T-helper 1 cell (primary cell): ENCODE measurements at regions not wholly inside any gene's neighbourhood (a gene's known extent, or its start where the extent isn't known, plus 50 kb on each side); places are given as distances from the start of the nearest gene placed in this dataset.

Experiments
- DNase-seq, 5 donors: peaks; one replicate each; pipeline ENCODE4 v3.0.0-alpha.2; 2012 to 2020

- DNase-seq = no peak
These were observed 134.7 kb upstream of the TCERG1L start for GRCh38 chr10:131446171-131446570.

- DNase-seq = no peak
These were observed 136.7 kb upstream of the TCERG1L start for GRCh38 chr10:131448171-131448570.

- DNase-seq = no peak
These were observed 137.4 kb upstream of the TCERG1L start for GRCh38 chr10:131448883-131449282.

DNA sequence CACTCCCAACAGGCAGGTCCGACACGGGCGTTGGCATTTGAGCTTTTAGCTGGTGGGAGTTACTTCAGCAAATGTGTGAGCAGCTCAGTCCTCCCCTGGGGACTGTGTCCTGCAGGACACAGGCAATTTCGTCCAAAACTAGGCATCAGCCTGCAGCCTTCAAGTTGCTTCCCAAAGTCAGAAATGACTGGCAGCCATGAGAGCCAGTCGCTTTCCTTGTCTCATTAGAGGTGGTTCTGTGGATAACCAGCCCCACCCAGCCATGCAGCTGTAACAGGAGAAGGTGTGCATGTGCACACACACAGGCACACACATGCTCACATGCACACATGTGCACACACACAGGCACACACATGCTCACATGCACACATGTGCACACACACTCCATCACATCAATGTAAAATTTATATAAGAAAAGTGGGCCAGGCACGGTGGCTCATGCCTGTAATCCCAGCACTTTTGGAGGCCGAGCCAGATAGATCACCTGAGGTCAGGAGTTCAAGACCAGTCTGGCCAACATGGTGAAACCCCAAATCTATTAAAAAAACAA lies 138.8 kb upstream of the TCERG1L start:
- DNase-seq = no peak

DNA sequence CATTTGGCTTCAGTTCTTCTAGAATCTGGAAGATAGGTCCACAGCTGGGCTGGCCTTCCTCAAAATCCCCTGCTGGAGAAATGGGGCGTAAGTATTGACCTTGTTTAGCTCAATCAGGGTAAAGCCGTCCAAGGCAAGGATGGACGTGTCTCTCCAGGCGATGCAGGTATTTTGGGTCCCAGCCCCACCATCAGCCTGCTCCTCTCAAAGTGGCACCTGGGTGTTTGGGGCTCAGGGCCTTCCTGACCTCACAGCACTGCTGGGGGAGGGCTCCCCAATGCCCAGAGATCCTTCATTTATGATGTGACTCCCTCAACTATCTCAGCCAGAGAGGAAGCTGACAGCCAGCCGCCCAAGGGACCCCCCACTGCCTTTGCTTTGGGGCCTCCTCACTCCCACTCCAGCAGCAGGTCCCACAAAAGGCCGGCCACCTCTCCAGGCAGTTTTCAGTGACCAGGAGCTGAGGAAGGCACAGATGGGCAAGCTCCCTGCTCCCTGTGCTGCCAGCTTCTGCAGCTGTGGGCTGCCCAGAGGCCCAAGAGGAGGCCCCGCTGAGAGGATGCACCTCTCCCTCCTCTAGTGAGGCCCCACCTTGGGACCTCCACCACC lies 140.0 kb upstream of the TCERG1L start:
- DNase-seq = no peak

DNA sequence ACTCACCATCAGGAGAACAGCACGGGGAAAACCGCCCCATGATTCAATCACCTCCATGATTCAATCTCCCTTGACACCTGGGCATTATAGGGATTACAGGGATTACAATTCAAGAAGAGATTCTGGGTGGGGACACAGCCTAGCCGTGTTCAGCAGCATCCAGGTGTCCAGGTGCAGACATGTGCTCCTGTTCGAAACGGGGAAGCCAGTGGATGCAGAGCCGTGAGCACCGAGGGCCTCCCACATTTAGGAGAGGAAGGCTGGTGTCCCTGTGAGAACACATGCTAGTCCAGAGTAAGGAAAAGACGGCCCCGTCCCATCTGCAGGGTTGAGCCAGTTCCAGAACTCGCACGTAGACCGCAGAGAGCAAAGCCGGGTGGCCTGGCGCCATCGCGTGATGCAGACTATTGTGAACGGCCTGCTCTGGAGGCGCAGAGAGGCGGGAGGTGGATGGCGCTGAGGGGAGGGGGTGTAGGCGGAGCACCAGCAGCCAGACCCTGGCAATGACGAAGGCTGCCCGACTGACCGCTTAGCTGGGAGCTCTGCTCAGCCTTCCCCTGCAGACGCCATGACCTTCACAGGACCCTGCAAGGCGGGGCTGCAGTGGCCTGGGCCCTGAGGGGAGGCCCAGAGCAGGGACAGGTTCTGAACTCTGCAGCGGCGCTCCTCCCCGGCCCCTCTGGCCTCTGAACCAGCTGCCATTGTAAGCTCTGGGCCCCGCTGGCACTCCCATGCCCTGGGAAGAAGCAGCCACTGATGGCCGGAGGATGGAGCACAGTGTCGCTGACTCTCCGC lies 141.6 kb upstream of the TCERG1L start:
- no peak for DNase-seq

- peak in 3 of 5 donors; percentile 15 to 43 (median 30) for DNase-seq
These were observed 142.5 kb upstream of the TCERG1L start for GRCh38 chr10:131453721-131454634.

DNA sequence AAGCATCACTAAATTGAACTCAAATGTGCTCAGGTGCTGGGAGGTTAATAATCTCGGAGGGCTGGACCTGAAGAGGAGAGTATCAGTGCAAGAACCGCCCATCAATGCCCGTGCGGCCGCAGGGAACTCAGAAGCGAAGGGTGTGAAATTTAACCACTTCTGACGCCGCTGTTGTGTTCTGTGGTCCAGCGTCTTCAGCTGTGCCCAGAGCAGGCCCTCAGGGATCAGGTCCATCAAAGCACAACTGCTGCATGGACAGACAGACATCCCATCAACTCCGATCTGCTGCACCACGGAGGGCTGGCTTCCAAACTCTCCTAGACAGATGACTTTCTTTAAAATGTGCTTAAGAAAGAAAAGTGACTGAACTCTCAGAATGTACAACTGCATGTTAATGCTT lies 144.9 kb upstream of the TCERG1L start:
- DNase-seq = no peak

DNA sequence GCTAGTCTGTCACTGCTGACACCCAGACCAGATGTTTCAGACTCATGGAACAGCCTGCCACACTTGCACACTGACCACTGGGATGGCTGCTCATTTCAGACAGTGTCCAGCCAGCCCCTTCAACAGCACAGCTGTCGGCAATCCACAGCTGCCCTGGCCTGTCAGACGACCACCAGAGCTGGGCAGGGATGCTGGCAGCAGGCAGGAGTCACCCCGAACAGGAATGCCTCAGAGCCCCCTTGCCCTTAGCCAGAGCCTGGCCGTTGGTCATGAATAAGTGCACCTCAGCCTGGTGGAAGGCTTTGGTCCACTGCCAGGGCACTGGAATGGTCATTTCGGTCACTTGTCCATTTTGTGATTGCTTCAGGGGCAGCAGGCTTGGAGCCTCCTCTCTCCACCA lies 149.6 kb upstream of the TCERG1L start:
- DNase-seq = no peak

GRCh38 chr10:131464789-131465188 lies 153.3 kb upstream of the TCERG1L start:
- no peak for DNase-seq

GRCh38 chr10:131469551-131469950 lies 158.0 kb upstream of the TCERG1L start:
- no peak for DNase-seq

- DNase-seq = no peak
These were observed 162.1 kb upstream of the TCERG1L start for GRCh38 chr10:131473645-131474044.

DNA sequence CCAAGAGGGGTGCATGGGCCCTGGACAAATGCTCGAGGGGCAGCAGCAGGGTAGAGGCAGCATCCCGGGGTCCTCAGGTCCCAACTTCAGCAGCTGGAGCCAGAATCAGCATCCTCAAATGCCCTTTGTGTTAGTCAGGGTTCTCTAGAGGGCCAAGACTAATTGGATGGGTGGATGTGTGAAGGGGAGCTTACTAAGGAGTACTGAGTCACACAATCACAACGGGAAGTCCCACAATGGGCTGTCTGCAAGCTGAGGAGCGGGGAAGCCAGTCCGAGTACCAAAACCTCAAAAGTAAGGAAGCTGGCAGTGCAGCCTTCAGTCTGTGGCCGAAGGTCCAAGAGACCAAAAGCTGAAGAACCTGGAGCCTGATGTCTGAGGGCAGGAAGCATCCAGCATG lies 162.9 kb upstream of the TCERG1L start:
- no peak for DNase-seq

GRCh38 chr10:131475043-131475442 lies 163.5 kb upstream of the TCERG1L start:
- no peak for DNase-seq

- DNase-seq = no peak
These were observed 164.3 kb upstream of the TCERG1L start for GRCh38 chr10:131475803-131476202.

DNA sequence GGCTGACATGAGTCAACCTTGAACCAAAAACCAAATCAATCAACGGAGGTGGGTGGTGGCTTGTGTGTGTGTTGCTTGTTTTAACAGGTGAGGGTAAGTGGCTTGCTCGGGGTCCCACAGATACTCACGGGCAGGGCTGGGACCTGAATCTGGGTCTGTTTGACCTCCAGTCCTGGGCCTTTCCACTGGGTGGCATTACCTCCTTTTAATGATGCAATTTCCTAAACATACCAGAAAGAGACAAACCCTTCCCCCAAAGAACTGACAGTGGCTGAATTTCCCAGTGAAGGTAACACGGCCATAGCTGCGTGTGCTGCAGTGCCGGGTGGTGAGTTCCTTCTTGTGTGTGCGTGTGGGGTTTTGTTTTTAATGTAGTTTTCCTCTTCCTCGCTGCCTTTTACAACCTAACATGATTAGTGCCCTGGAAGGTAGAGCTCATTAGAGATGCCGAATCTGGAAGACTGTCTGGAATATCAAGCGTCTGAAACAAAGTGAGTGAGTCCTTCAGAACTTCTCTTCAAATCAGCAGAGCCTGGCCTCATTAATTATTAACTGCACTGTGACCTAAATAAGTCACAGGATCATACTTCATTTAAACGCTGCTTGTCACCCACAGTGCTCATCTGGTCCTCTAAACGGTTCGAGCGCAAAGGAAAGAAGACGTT lies 166.1 kb upstream of the TCERG1L start:
- DNase-seq = no peak

DNA sequence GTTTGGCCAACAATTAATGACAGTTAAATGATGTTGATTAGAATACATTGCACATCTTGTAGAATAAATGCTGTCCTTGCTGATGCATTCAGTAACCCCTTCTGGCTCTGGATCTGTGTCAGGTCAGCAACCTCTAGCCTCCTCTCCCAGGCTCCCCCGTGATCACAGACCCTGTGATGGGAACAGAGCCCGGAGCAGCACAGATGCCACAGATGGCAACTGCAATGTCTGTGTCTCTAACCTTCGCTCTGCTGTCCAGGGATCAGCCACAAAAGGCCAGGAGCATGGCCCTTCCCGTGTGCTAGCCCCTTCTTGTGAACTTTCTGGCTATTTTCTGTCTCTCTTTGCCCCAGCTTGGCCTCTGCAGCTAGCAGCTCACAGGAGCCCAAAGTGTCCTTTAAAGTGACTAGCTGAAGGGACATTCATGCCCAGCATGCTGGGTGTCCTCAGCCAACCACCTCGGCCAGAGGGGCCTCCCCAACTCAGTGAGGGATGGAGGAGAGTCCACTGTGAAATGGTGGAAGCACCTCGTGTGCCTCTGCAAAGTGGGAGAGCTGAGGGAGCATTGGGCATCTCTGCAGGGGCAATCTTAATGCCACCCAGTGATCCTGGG lies 167.0 kb upstream of the TCERG1L start:
- no peak for DNase-seq

- no peak for DNase-seq
These were observed 168.5 kb upstream of the TCERG1L start for GRCh38 chr10:131480066-131480465.

DNA sequence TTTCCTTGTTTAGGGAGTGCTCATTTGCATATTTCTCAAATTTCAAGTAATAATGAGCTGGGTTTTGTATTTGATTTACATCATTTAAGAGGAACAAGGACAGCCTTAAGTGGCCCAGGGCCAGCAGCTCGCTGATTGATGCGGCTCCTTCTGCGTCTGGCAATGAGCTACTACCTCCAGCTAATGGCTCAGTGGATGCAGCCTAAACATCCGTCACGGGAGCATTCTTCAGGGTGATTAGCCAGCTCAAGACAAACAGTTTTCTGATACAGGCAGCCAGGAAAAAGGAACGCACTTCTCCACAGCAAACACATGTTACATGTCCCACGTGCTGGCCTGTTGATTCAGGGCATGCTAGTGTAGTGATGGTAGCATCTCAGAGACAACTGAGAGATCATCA lies 169.3 kb upstream of the TCERG1L start:
- no peak for DNase-seq

GRCh38 chr10:131485732-131486131 lies 174.2 kb upstream of the TCERG1L start:
- DNase-seq = no peak

- no peak for DNase-seq
These were observed 176.3 kb upstream of the TCERG1L start for GRCh38 chr10:131487822-131488221.

DNA sequence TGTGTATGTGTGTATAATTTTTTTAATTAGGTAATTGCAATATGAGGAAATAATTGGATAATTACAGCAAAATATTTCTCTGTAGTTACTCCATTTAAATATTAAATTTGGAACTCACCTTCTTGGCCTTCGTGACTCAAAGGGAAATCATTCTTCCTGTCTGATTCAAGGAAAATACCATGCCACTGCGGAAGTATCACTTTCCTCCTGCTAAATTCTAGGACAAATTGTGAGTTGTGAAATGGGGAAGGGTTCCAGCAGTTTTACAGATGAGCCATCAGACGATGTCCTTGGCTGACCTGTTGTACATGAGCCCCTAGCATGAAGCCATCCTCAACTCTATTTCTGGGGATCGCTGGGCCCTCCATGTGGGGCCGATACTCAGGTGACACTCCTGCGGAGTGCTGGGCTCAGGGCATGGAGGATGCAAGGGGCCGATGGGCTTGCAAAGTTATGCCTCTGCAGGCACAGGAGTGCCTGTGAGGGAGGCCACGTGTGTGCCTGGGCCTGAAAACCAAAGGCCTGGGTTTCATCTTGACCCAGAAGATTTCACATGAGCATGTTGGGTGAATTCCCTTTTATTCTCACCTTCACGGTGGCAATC lies 179.6 kb upstream of the TCERG1L start:
- no peak for DNase-seq
